NCI-H2227 treated with DMSO at 0.1 percent for 48 hours (cell line): ENCODE measurements at regions not wholly inside any gene's neighbourhood (a gene's known extent, or its start where the extent isn't known, plus 50 kb on each side); places are given as distances from the start of the nearest gene placed in this dataset.

Experiments used
- DNase-seq: peaks from one replicate; lab custom pipeline; 2025; lab: John Stamatoyannopoulos, UW

DNA sequence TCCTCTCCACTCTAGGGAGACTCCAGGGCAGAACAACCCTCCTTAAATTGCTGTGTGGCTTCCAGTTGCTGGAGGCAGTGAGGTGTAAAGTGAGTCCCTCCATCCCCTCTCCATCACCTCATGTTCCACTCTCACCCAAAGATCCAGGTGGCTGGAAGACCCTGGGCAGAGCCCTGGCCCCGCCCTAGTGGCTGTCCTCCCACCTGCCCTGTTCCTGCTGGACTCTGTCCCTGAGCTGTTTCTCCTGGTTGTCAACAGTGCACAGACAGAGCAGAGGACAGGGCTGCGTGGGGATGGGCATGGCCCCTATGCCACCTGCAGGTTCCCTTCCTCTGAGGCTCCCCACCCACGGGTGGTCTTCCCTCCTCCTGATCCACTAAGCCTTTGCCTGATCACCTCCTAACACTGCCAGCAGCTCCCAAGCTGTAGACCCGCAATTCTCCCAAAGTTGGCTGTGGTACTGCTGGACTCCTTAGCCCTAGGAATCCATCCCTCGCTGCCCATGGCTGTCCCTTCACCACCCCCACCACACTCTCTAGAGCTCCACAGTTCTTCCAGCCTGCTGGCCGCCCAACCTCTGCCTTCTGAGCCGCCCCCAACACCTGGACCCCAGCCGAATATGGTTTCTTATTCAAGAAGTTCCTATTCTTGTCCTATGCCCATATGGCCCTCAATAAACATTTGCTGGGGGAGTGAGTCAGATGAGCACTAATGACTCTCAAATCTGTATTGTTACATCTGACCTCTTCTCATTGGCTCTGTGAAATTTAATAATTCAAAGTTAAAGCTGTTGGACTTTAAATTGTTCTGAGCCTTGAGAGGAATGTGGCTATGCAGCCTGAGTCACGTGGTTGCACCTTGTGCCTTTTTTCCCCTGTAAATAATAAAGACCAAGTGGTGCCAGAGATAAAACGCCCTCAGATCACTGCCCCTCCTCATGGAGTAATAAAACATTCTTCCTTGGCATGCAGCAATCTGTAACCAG lies 260.0 kb upstream of the HS6ST1 start:
- no peak for DNase-seq

DNA sequence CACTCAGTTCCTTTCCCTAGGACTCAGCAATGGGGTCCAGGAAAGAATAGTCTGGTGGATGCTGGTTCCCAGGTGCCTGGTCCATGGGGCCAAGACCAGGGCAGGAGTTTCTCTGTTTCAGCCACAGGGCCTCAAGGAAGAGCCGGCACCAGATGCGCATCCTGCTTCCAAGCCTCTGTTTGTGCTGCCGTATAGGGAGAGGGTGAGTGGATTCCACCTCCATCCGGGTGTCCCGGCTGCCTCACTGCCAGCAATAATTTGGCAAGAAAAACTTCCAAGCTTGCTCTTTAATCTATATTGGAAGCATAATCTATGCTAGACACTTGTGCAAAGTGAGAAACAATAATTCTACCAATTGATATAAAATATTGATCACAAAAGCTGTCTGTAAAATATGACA lies 261.2 kb upstream of the HS6ST1 start:
- DNase-seq = no peak

GRCh38 chr2:128580988-128581848 lies 262.6 kb upstream of the HS6ST1 start:
- DNase-seq = no peak

DNA sequence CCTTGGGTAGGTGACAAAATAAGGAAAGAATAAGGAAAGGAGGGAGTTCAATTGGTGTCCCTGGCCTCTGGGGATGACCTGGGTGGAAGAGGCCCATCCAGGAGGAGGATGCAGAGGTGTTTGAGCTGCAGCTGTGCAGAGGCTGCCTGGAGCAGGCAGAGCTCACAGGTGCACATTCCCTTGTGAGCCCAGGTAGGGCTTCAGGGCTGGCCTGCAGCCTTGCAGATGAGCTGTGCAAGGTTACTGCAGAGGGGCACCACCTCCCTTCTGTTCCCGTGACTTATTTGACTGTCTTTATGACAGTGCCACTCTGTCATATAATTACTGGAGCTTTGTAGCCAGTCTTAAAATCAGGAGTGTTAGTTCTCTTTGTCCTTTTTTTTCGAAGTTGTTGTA lies 263.2 kb upstream of the HS6ST1 start:
- DNase-seq = no peak

GRCh38 chr2:128584296-128584890 lies 265.7 kb upstream of the HS6ST1 start:
- DNase-seq = no peak

GRCh38 chr2:128585706-128586105 lies 267.0 kb upstream of the HS6ST1 start:
- DNase-seq = no peak

DNA sequence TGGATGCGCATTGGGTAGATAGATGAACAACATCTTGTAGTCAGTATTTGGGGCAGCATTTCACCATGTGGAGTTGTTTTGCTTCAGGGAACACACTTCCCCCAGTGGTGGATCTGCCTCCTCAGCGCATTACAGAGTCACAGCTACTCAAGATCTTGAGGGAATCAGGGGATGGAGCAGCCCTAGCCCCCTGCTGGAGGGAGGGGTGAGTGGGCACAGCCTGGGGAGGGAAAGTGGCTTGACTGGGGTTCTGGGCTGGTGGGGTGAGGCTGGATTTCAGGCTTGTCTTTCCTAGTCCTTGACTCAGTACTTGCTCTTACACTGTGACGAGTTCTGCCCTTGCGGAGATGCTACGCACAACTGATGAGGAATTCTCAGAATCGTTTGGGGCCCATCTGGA lies 271.0 kb upstream of the HS6ST1 start:
- DNase-seq = no peak

DNA sequence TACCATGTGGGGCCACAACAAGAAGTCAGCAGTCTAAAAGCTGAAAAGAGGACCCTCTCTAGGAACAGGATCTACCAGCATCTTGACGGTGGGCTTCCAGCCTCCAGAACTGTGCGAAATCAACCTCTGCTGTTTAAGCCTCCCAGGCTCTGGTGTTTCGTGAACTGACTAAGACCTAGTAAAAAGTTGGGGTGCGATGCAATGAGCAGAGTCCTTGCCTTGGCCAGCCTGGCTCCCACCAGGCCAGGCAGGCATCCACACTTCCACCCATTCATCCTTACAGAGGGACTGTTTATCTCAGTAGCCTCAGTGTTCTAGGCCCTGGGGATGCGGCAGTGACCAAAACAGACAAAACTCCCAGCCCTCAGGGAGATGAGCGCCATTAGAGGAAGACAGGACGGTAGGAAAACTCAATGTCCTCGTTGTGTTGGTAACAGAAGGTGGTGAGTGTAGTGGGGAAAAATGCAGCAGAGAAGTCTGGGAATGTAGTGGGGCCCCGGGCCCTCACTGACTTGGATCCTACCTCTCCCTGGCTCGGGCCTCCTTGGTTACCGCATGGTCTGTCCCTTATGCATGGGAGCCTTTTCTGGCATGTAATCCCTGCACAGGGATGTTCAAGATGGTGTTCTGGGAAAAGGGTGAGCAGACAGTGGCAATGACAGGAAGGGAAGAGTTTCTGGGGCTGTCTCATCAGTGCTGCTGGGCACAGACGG lies 271.8 kb upstream of the HS6ST1 start:
- no peak for DNase-seq

DNA sequence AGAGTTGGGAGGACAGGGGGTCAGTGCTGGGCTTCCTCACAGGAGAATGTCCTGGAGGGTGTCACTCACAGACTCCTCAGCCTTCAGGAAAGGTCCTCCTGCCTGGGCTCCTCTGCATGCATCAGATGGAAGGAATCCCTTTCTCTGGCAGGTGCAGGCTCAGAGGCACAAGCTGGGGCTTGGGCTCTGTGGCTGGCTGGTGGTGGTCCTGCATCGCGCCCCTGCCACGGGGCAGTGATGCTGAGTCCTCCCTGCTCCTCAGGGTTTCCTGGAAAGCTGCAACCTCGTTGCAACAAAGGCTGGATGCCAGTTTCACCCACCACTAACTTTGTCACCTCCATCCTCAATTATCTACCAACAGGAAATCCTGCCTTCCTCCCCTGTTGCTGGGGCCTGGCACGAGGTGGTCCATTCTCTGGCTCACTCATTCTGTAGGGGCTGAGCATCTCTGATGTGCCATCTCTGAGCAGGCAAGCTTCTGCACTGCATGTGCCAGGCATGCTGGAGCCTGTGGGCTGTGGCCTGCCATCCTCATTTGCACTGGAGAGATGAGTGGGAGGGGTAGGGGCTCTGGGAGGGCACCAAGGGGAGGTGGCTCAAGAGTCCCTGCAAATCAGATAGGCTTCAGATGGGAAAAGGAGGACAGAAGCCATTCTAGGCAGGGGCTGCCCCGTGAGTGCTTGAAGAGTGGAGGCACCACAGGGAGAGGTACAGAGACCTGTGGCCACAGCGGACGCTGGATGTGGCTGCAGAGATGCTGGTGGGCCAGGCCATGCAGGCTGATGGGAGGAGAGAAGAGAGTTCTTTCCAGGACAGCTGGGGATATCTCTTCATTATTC lies 272.6 kb upstream of the HS6ST1 start:
- DNase-seq = no peak

- DNase-seq = no peak
Observed at GRCh38 chr2:128591861-128592822, 273.5 kb upstream of the HS6ST1 start.

DNA sequence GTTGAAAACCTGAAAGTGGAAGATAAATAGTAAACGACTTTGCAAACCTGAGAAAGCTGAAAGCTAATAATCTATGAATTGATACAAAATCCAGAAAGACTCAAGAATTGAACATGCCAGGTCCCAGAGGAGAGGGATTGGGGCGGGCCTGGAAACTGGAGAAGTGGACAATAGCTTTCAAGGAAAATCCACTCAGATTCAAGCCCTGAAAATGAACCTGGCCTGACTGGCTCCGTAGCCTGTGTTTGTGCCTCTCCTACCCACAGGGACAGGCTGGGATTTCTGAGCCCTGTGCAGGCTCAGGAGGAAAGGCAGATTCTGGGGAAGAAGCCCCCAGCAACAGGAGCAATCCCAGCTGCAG lies 274.8 kb upstream of the HS6ST1 start:
- DNase-seq = no peak

- DNase-seq = no peak
Observed at GRCh38 chr2:128593879-128594650, 275.4 kb upstream of the HS6ST1 start.

DNA sequence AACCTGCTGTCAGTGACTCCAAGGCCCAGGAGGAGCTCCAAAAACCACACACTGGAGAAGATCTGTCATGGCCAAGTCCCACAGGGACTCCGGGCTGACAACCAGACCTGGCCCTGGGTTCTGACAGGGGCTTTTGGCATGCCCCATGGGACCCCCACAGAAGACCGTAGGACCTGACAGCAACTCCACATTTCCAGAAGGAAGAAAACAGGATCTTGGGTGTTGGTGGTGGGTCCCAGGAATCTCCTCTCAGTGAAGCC lies 275.9 kb upstream of the HS6ST1 start:
- no peak for DNase-seq

DNA sequence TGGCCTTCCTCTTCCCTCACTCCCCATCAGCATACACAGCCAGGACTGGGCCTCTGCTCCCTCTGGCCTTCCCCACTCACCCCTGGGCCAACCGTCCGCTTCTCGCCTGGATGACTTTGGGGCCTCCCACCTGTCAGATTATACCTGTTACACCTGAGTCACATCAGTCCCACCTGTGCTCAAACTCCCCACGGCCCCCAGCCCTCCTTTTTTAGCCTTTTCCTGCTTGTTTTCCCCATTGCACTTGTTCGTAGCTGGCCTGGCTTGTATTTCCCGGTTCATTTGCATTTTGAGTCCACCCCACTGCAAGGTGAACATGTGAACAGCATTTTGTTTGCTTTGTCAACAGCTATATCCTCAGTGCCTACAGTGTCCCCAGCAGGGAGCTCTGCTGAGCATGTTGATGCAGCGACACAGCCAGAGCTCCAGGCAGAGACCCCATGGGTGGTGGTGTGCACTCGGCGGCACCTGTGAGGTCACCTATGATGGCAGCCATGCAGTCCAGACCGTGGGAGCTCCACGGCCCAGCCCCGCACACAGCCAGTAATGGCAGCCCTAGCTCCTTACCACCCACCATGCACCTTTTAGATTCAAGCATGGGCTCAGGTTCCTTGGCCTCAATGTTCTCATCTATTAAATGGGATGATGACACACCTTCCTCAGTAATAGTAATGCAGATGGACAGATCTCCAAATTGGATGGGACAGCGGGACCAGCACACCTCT lies 276.4 kb upstream of the HS6ST1 start:
- DNase-seq = no peak

GRCh38 chr2:128595763-128596395 lies 277.2 kb upstream of the HS6ST1 start:
- no peak for DNase-seq

DNA sequence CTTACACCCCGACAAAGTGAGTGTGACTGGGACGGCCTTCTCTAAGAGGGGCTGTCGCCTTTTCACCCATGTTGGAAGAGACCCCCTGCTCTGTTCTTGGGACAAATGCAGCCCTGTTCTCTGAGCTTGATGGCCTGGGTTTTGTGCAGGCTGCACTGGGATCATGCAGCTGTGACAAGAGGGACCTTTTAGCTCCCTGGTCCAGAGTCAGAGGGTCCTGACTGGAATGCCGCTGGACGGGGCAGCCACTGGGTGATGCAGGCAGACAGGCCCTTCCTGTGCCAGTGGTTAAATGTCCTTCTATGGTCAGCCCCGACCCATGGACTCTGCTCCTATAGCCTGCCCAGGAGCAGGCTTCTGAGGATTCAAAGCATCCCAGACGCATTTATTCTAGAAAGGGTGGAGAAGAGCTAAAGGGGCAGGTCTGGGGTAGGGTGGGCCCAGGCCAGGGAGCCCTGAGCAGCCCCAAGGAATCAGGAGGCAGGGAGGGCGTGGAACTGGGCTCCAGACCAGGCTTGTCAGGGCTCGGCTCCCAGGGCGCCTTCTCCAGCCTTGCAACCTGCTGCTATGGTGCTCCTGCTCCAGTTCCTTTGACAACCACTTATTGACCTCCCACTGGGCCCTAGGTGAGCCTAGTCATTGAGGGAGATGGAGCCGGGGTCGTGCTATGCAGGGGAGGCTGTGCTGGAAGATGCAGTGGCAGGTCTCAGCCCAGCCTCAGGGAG lies 277.9 kb upstream of the HS6ST1 start:
- no peak for DNase-seq

- no peak for DNase-seq
Observed at GRCh38 chr2:128597121-128597762, 278.6 kb upstream of the HS6ST1 start.
